SH-SY5Y (cell line): ENCODE measurements at regions not wholly inside any gene's neighbourhood (a gene's known extent, or its start where the extent isn't known, plus 50 kb on each side); places are given as distances from the start of the nearest gene placed in this dataset.

Experiments
- GATA2 ChIP-seq: IDR thresholded peaks from 2 replicates; pipeline ENCODE4 v1.6.1; 2011; ENCODE audit warnings: mild to moderate bottlenecking, low read depth, low read length
- GATA3 ChIP-seq: IDR thresholded peaks from 2 replicates; pipeline ENCODE4 v1.6.1; 2011; ENCODE audit warnings: low read depth, mild to moderate bottlenecking, low read length, moderate library complexity

GRCh38 chr18:64562651-64563050, 413.8 kb upstream of the LINC00305 start:
- no peak for TF ChIP-seq GATA3
- no peak for TF ChIP-seq GATA2
